Ectodermal cell (in vitro differentiated cells): ENCODE measurements at regions not wholly inside any gene's neighbourhood (a gene's known extent, or its start where the extent isn't known, plus 50 kb on each side); places are given as distances from the start of the nearest gene placed in this dataset.

Experiments
- H3K27ac ChIP-seq: 2 replicates; pipeline ENCODE4 v1.7.0; 2013; ENCODE audit warnings: mild to moderate bottlenecking, low read depth, low read length; ENCODE audit not compliant: insufficient read depth, poor library complexity, severe bottlenecking
- H3K27me3 ChIP-seq: 2 replicates; pipeline ENCODE4 v1.7.0; 2013; ENCODE audit warnings: mild to moderate bottlenecking, low read length; ENCODE audit not compliant: insufficient read depth, control insufficient read depth, poor library complexity, severe bottlenecking
- H3K36me3 ChIP-seq: one replicate; pipeline ENCODE4 v1.7.0; 2013; ENCODE audit warnings: low read length; ENCODE audit not compliant: control insufficient read depth, insufficient read depth
- H3K4me1 ChIP-seq: one replicate; pipeline ENCODE4 v1.7.0; 2013; ENCODE audit warnings: low read length; ENCODE audit not compliant: control insufficient read depth, insufficient read depth
- H3K4me3 ChIP-seq: 2 replicates; pipeline ENCODE4 v1.7.0; 2013; ENCODE audit warnings: low read depth, low read length, control low read depth; ENCODE audit not compliant: insufficient read depth
- H3K9me3 ChIP-seq: 2 replicates; pipeline ENCODE4 v1.7.0; 2013; ENCODE audit warnings: mild to moderate bottlenecking, low read length, moderate library complexity; ENCODE audit not compliant: control insufficient read depth
- WGBS, 2 experiments: methylation state at CpG; one replicate each; pipeline ENCODE4 v1.1.7; 2013; ENCODE audit warnings: missing lambda C conversion rate in 2 of 2; 5-methylcytosine and 5-hydroxymethylcytosine counted together

- H3K36me3 ChIP-seq, result no peaks in the 10 kb centered on the region
- no peak overlapping the region for H3K27ac ChIP-seq
Observed at GRCh38 chr2:12001621-12002020, 255.2 kb downstream of the LPIN1 start.

GRCh38 chr2:12002215-12002614, 255.8 kb downstream of the LPIN1 start:
- no peak overlapping the region for H3K4me3 ChIP-seq
- no peaks in the 10 kb centered on the region for H3K27me3 ChIP-seq
- H3K9me3 ChIP-seq, result no peaks in the 10 kb centered on the region
- WGBS, 2 experiments, result 89 to 97% methylated on average over 1 to 2 of the region's 3 CpGs
- H3K27ac ChIP-seq, result no peak overlapping the region
- H3K4me1 ChIP-seq, result peaks cover 11% of the 10 kb centered on the region
- no peaks in the 10 kb centered on the region for H3K36me3 ChIP-seq

More at GRCh38 chr2:12001621-12002020, 255.2 kb downstream of the LPIN1 start:
- no peaks in the 10 kb centered on the region for H3K9me3 ChIP-seq
- WGBS, 2 experiments, result 88 to 100% methylated on average over 1 of the region's 1 CpG
- peaks cover 7% of the 10 kb centered on the region for H3K4me1 ChIP-seq
- H3K27me3 ChIP-seq, result no peaks in the 10 kb centered on the region
- no peak overlapping the region for H3K4me3 ChIP-seq

- WGBS, 2 experiments, result 95 to 96% methylated on average over 6 of the region's 6 CpGs
- Histone ChIP-seq H3K36me3 (no peaks in the 10 kb centered on the region), H3K9me3 (no peaks in the 10 kb centered on the region), H3K27me3 (no peaks in the 10 kb centered on the region), H3K4me3 (no peak overlapping the region), H3K4me1 (peaks cover 14% of the 10 kb centered on the region), H3K27ac (no peak overlapping the region)
Observed at GRCh38 chr2:12004713-12005112, 258.3 kb downstream of the LPIN1 start.

DNA sequence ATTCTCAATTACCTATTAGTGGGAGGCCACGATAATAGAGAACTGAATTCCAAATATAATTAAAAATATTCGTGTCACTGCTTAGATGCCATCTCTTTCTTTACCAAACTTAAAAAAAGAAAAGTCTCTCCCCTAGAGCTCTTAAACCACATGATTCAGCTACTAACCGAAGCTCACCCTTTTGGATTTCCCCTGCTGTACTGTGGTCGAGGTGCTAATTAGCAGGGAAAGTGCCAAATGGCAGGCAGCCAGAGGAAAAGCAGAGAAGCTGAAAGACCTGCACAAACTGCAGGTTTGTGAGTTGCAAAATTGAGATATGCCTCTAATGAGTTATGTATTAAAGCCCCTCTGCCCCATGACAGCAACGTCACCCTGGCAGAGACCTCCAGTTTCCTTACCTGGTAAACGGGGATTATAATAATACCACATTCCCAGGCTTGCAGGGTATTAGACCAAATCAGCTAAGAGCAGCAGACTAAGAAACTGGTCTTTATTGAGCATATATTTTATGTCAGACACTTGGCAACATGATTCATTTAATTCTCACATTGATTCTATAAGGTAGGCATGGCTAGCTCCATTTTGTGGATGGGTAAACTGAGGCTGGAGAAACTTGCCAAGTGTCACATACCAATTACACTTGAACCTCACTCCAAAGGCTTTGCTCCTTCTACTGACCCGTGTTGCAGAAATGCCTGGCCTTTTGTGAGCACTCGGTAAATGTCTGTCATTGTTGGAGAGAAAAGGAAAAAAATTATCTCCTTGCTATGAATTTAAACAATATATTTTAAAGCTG, 259.7 kb downstream of the LPIN1 start:
- Histone ChIP-seq H3K9me3 (no peaks in the 10 kb centered on the region), H3K36me3 (no peaks in the 10 kb centered on the region), H3K4me1 (peaks cover 14% of the 10 kb centered on the region), H3K4me3 (no peak overlapping the region), H3K27ac (peak overlapping the region; percentile 89), H3K27me3 (no peaks in the 10 kb centered on the region)
- WGBS, 2 experiments, result 81 to 88% methylated on average over 6 to 8 of the region's 8 CpGs

DNA sequence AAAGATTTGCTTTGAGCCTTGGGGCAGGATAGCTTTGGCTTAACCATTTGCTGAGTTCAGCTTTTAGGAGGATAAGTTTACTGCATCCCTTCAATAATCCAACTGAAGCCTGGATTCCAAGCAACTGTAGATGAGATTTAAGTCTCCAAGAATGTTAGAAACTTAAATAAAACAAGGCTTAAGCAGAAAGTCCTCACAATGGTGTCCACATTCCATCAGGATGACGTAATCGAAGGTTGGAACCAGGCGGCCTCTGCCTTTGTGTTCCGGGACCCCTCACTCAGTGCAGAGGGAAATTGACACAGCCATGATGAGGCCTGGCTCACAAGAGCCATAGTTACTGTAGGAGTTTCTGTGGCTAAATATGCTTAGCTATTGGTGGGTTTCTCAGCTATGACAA, 260.4 kb downstream of the LPIN1 start:
- H3K27ac ChIP-seq, result peak overlapping the region; percentile 89
- H3K27me3 ChIP-seq, result no peaks in the 10 kb centered on the region
- 18 to 36% methylated on average over 4 of the region's 4 CpGs for WGBS, 2 experiments
- H3K4me1 ChIP-seq, result peaks cover 14% of the 10 kb centered on the region
- no peak overlapping the region for H3K4me3 ChIP-seq
- H3K9me3 ChIP-seq, result no peaks in the 10 kb centered on the region
- no peaks in the 10 kb centered on the region for H3K36me3 ChIP-seq

- 82 to 92% methylated on average over 1 of the region's 1 CpG for WGBS, 2 experiments
- H3K4me1 ChIP-seq, result peaks cover 14% of the 10 kb centered on the region
- peak overlapping the region; percentile 89 for H3K27ac ChIP-seq
- H3K9me3 ChIP-seq, result no peaks in the 10 kb centered on the region
- no peaks in the 10 kb centered on the region for H3K36me3 ChIP-seq
- H3K27me3 ChIP-seq, result no peaks in the 10 kb centered on the region
- H3K4me3 ChIP-seq, result no peak overlapping the region
Observed at GRCh38 chr2:12007282-12007681, 260.9 kb downstream of the LPIN1 start.

DNA sequence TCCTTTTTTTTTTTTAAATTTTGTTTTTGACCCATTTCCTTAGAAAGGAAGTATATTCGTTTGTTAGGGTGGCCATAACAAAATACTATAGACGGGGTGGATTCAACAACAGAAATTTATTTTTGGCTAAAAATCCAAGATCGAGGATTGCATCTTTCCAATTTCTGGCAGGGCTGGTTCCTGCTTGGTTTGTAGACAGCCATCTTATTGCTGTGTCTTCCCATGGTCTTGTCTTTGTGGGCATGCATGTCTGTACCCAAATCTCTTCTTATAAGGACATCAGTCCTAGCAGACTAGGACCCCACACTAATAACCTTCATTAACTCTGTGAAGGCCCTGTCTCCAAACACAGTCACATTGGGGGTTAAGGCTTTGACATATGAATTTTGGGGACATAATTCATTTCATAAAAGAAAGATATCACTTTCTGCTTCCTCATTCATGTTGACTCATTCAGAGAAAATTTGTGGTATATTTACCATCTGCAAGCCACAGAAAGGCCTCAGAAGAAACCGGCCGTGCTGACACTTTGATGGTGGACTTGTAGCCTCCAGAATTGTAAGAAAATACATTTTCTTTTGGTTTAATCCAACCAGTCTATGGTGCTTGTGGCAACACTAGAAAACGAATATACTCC, 262.1 kb downstream of the LPIN1 start:
- H3K27ac ChIP-seq, result no peak overlapping the region
- no peak overlapping the region for H3K4me3 ChIP-seq
- no peaks in the 10 kb centered on the region for H3K27me3 ChIP-seq
- peaks cover 14% of the 10 kb centered on the region for H3K4me1 ChIP-seq
- no peaks in the 10 kb centered on the region for H3K9me3 ChIP-seq
- no peaks in the 10 kb centered on the region for H3K36me3 ChIP-seq
- WGBS, 2 experiments, result 96 to 97% methylated on average over 6 of the region's 6 CpGs

GRCh38 chr2:12009323-12009905, 263.0 kb downstream of the LPIN1 start:
- WGBS, 2 experiments, result 87 to 91% methylated on average over 3 of the region's 3 CpGs
- Histone ChIP-seq H3K9me3 (no peaks in the 10 kb centered on the region), H3K4me1 (peaks cover 14% of the 10 kb centered on the region), H3K27ac (no peak overlapping the region), H3K36me3 (no peaks in the 10 kb centered on the region), H3K4me3 (no peak overlapping the region), H3K27me3 (no peaks in the 10 kb centered on the region)

GRCh38 chr2:12010059-12010458, 263.6 kb downstream of the LPIN1 start:
- Histone ChIP-seq H3K9me3 (no peaks in the 10 kb centered on the region), H3K27me3 (no peaks in the 10 kb centered on the region), H3K36me3 (no peaks in the 10 kb centered on the region), H3K27ac (no peak overlapping the region), H3K4me1 (peaks cover 14% of the 10 kb centered on the region), H3K4me3 (no peak overlapping the region)
- 92 to 95% methylated on average over 1 of the region's 1 CpG for WGBS, 2 experiments

DNA sequence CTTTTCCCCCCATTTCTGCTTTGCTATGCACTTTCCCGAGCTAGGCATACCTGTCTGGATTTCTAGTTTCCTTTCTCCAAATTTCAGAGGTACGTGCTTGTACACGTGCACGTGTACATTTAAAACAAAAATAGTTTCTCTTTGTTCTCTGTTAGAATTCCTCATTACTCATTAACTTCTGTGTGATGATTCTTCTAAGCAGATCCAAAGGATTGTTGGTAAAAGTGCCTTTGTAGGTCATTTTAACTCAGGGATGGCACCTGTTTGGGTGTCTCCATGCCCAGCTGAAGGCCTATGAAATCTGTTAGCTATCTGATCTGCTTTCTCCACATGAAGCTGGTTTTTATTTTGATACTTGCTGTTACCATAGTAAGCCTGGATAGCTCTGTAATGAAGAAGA, 264.3 kb downstream of the LPIN1 start:
- Histone ChIP-seq H3K4me3 (no peak overlapping the region), H3K9me3 (no peaks in the 10 kb centered on the region), H3K27me3 (no peaks in the 10 kb centered on the region), H3K27ac (no peak overlapping the region), H3K36me3 (no peaks in the 10 kb centered on the region), H3K4me1 (peaks cover 11% of the 10 kb centered on the region)
- 92 to 96% methylated on average over 1 to 4 of the region's 4 CpGs for WGBS, 2 experiments
